Activated CD4-positive, CD25-positive, alpha-beta regulatory T cell treated with anti-CD3 and anti-CD28 coated beads, Interleukin-2, amount 50 U/mL, for 72 hours (primary cell): ENCODE measurements at regions not wholly inside any gene's neighbourhood (a gene's known extent, or its start where the extent isn't known, plus 50 kb on each side); places are given as distances from the start of the nearest gene placed in this dataset.

Source experiments
- DNase-seq: peaks from one replicate; pipeline ENCODE4 v3.0.0; 2021

DNA sequence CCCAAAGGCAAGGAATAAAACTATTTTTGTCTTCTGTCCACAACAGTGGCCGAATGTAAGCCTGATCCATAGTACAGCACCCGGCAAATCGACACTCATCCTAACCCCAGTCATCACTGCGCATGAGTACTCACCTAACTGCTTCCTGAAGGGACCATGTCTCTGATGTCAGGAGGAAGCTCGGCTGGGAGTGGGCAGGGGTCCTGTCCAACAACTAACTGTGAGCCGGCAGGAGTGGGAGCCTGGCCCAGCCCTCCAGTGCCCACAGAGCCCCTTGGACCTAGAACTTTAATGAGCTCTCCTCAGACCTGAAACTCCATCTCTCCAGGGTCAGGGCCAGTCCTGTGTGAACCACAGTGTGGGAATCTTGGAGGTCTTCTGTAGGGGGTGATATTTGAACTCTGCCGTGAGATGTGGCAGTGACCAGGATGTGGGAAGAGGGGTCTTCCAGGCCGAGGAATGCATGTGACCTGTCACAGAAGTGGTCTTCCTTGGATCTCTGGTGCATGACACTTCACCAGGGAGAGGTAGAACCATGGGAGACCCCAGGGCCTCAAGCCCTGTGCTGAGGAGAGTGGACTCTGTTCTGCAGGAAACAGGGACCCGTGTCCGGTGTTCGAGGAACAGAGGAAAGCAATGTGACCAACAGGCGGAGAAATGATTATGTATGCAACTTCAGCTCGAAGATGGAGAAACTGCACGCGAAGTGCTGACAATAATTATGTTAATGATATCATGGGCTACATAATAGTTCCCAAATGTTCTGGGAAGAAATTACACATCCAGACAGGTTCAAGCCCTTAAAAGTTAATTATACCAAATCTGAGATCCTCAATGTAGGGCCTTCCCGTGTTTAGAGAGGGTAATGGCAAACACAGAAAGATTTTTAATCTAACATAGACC, 240.1 kb upstream of the HDAC4 start:
- no peak for DNase-seq

GRCh38 chr2:239640210-239640609, 239.4 kb upstream of the HDAC4 start:
- no peak for DNase-seq

DNA sequence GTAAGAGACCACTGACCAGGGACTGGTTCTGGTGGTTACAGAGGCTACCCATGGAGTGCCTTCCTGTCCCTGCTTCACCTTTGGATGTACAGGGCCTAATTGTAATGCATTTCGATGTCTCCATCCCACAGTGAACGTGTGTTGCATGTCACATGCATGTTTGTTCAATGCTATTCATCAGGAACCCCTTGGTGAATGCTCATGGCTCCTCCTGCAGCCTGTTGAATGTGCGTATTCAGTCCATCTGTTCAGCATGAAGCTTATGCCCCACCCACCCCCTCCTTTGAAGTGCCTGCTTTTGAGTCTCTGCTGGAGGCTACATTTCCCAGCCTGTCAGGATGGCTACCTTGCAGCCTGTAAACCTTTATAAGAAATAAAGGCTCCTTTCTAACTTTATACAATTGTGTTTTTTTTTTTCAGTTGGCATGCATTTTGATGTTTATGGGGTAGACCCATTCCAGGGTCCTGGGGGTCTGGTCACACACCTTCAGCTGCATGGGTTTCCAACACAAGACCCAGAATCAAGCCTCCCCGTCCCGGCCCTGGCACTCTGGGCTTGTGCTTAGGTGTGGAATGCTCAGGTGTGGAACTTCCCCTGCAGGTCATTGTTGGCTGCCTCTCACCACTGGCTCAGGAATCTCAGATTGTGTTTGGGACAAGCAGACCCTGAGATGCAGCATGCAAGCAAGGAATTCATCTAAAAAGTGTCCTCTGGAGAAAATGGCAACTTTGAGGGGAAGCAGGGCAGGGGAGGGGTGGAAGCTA, 238.8 kb upstream of the HDAC4 start:
- DNase-seq = no peak

- no peak for DNase-seq
These were observed 237.6 kb upstream of the HDAC4 start for GRCh38 chr2:239638376-239638775.

DNA sequence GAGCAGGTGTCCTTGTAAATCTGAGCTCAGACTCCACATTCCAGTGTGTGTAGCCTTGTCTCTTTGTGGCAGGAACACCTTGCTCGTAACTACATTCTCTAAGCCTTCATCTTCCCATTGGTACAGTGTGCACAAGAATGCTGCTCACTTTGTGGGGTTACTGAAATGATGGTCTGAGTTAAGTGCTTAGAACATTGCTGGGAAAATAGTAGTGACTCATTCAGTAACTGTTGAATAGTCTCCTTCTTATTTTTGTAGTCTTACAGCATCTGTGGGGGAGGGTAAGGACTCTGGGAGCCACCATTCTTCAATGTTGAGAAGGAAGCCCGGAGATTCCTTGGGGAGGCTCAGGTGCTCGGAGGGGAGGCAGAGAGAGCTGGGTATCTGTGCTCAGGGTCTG, 236.0 kb upstream of the HDAC4 start:
- no peak for DNase-seq

DNA sequence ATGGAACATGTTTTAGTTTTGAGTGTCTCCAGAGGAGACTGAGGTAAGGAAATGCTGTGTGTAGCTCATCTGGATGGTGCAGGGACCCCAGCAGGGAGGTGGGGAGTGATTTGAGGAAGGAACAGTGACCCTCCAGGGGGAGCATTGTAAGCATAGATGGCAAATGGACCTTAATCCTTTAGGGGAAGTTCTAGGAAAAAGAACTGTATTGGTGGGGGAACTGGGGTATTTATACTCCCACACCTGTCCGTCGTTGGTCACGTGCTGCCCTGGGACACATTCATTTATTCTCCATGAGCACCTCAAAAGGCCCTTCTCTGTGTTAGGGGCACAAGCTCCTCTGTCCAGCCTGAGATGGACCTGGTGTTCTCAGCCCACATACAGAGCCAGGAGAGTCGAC, 233.9 kb upstream of the HDAC4 start:
- no peak for DNase-seq

GRCh38 chr2:239630618-239631286, 229.9 kb upstream of the HDAC4 start:
- no peak for DNase-seq

DNA sequence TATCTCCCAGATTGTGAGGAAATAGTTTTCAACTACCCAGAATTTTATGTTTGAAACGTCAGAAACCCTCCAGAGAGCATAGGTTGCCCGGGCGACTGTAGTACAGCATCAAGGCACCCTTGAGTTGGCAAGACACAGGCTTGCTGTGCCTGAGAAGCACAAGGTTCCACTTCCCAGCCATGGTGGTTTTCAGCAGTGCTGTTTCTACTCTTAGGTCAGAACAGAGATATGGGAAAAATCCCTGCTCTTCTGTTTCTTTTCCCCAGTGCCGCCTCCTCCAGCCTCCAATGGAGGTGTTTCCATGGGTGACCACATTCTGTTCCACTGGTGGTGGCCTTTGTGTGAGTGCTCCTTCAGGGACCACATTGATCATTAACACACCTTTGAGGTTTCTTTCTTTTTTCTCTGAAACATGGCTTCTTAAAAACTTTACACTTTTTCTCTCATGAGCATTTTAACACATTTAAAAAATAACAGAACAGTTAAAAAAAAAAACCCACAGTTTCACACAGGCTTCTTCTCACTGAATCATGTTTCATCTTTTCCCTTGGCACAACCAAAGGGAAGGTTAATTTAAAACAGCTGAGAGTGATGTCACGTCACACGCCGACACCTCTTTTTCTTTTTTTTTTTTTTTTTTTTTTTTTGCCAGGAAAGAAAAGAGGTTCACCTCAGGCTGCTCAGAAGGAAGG, 229.3 kb upstream of the HDAC4 start:
- no peak for DNase-seq

- no peak for DNase-seq
These were observed 226.3 kb upstream of the HDAC4 start for GRCh38 chr2:239626961-239627592.

DNA sequence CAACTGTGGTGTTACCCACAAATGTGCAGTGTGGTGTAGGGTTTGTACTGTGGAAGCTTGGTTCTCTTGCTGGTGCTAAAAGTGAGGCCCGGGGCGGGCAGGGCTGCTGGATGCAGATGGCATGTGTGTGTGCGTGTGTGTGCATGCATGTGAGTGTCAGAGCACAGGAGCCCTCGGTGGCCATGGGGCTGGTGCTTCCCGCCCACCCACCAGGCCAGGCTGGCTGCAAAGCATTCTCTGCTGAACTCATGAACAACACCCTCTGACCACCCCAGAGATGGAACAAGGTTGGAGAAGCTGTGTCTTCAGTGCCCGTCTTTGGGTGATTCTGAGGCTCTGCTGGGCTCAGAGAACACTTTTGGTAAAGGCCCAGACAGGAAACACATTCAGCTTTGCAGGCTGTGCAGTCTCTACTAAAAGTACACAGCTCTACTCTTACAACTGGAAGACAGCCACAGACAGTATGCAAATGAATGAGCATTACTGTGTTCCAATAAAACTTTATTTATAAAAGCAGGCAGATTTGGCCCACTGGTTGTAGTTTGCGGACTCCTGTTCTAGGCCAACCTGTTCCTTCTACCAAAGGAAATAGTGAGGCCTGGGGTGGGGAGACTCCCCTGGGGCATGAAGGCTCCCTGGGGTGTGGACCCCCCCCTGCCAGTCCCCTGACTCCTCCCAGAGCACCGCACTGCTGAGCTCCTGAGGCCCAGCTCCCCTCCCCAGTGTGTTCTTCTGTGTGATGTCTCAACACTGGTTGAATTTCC, 225.3 kb upstream of the HDAC4 start:
- DNase-seq = no peak

DNA sequence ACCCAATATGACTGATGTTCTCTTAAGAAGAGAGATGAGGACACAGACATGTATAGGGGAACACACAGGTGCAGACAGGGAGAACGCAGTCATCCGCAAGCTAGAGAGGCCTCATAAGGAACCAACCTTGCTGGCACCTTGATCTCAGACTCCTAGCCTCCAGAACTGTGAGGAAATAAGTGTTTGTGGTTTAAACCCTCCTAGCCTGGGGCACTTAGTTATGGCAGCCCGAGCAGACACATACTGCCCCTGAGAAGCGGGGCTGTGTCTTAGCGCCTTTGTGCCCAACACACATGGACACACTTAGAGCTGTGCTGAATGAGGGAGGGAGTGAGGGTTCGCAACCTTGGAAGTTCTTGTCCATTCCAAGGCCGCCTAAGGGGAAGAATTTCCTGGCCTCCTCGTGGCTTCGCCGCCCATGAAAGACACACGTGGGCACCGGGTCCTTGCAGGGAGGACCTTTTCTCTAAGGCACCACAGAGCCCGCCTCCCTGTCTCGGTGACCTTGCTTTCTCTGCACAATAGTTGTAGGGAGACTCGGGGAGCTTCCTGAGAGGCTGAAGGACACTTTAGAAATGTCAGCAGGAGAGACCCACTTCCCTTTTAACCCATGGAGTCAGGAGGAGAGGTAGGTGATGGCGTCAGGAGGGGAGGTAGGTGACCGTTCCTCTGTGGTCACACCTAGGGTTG, 224.5 kb upstream of the HDAC4 start:
- peak; percentile 27 for DNase-seq

GRCh38 chr2:239621611-239622010, 220.8 kb upstream of the HDAC4 start:
- DNase-seq = no peak

DNA sequence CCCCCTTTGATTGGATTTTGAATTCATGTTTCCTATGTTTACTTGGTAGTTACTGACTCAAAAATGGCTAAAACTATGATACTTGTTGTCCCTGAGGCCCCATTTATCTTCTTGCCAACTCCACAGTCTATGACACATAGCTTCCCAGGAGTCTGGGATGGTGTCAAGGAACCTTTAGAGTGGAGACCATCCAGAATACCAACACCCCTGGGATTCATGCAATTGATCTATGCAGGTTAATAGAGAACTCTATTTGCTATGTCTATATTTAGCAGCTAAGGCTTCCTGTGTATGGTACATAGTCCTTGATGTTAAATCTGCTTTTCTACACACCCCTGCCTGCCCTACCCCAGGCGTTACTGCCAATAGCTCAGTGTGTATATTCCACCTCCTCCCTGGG, 218.5 kb upstream of the HDAC4 start:
- DNase-seq = no peak

GRCh38 chr2:239616729-239617128, 215.9 kb upstream of the HDAC4 start:
- no peak for DNase-seq

GRCh38 chr2:239612133-239612532, 211.3 kb upstream of the HDAC4 start:
- DNase-seq = no peak

GRCh38 chr2:239611222-239611795, 210.5 kb upstream of the HDAC4 start:
- DNase-seq = no peak

DNA sequence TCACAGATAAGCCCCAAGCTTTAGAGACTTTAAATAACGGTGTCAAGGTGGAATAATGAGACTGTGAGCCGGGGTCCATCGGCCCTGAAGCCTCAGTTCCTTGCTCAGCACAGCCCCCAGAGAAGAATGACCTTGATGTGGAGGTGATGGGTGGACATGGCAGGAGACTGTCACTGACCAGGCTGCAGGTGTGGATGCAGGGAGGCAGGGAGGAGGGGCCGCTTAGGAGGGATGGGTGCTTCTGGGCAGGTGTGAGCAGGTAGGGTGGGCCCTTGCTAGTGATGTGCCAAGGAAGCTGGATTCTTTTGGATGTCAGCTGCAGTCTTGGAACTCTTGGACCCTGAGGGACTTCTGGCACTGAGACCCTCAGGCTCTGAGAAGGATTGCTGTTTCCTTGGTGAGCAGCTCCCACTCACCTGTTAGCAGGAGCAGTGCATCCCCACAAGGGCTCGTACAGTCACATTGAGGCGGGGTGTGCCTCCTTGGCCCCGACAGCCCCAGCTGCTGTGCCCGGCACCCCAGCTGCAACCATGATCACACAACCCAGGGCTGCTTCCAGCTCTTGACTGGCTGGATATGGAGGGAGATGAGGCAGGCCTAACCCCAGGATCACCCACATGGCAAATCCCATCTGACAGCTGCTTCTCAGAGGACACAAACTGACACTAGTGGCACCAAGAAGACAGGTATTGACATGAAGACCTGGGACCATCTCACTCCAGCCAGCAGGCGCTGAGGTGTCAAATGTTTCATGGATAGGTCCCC, 209.8 kb upstream of the HDAC4 start:
- no peak for DNase-seq

DNA sequence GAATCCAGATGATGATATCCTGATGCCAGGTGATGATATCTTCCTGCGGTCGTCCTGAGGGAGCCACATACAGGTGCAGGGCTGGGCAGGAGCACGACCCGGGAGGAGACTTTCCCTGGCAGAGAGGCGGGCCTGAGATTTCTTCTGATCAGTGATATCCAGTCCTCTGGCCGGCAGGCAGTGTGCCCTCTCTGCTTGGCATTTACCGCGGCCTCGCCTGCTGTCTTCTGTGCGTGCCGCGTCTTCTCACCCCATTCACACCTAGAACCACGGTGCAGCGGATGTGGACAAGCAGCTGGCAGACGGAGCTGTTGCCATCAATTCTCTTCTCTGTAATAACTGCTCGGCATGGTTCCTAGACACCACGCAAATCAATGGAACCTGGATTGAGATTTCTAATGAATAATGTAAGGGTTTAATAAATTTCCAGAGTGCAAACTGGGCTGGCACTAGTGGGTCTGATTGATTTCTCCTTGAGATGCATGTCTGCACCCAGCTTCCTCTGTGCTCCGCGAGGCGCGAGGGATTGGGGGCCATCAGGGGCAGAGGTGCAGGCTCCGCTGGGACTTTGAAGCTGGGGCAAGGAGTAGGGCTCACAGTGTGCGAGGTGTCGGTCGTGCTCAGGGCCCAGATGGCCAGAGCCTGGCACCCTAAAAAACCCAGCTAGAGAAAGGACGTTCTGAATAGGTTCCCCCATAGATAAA, 208.9 kb upstream of the HDAC4 start:
- DNase-seq = no peak

DNA sequence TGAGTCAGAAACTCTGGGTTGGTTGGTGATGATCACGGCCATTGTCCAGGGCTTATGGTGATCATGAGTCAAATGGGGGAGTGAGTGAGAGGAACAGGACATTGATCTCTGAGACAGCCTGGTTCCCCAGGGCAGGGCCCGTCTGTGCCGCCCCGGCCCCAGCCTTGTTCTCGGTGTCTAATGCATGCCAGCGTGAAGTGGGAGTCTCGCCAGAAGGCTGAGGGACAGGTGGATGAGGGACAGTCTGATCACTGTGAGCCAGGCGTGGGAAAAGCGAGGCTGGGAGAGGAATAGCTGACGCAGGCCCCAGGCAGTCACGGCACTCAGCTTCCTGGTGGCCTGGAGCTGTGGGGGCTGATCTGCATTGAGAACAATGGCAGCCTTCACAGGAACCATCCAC, 208.3 kb upstream of the HDAC4 start:
- no peak for DNase-seq
